NB4 (cell line): ENCODE measurements at regions not wholly inside any gene's neighbourhood (a gene's known extent, or its start where the extent isn't known, plus 50 kb on each side); places are given as distances from the start of the nearest gene placed in this dataset.

Source experiments
- CTCF ChIP-seq: IDR thresholded peaks from one replicate; pipeline ENCODE4 v1.5.1; 2012; ENCODE audit warnings: low read depth, low read length
- MAX ChIP-seq: IDR thresholded peaks from 2 replicates; pipeline ENCODE4 v1.6.1; 2011; ENCODE audit warnings: low read depth, low read length
- POLR2A ChIP-seq: IDR thresholded peaks from 2 replicates; pipeline ENCODE4 v1.6.1; 2011; ENCODE audit warnings: mild to moderate bottlenecking; ENCODE audit not compliant: insufficient read length; ENCODE audit errors: extremely low read depth

- no peak for TF ChIP-seq CTCF
- no peak for TF ChIP-seq POLR2A
- TF ChIP-seq MAX = no peak
Observed at GRCh38 chr11:29231586-29231985, 785.2 kb downstream of the KCNA4 start.
